Neural cell (in vitro differentiated cells): ENCODE measurements at regions not wholly inside any gene's neighbourhood (a gene's known extent, or its start where the extent isn't known, plus 50 kb on each side); places are given as distances from the start of the nearest gene placed in this dataset.

Source experiments
- H2AFZ ChIP-seq: fragments of 200-600, 300-800 bp; sonication (generic), shearing (Covaris generic); 2 replicates; pipeline ENCODE4 v1.6.0; 2014; ENCODE audit warnings: low read depth, mild to moderate bottlenecking, antibody characterized with exemption, low read length, moderate library complexity
- H3F3A ChIP-seq: fragments of 200-600 bp; shearing (Covaris generic); 2 replicates; pipeline ENCODE4 v1.6.1; 2016; ENCODE audit warnings: mild to moderate bottlenecking, moderate library complexity, mixed read lengths, antibody characterized with exemption, low read length; ENCODE audit not compliant: insufficient read depth, poor library complexity, severe bottlenecking
- H3K27ac ChIP-seq: fragments of 200-600, 300-800 bp; sonication (generic), shearing (Covaris generic); 2 replicates; pipeline ENCODE4 v1.5.1; 2014; ENCODE audit warnings: mild to moderate bottlenecking, low read length, moderate library complexity
- H3K27me3 ChIP-seq: fragments of 300-800, 200-600 bp; sonication (generic), shearing (Covaris generic); 2 replicates; pipeline ENCODE4 v1.6.0; 2014; ENCODE audit warnings: mild to moderate bottlenecking, low read depth, low read length, moderate library complexity; ENCODE audit not compliant: insufficient read depth
- H3K36me3 ChIP-seq: fragments of 300-800, 200-600 bp; sonication (generic), shearing (Covaris generic); 2 replicates; pipeline ENCODE4 v1.5.1; 2014; ENCODE audit warnings: mild to moderate bottlenecking, antibody characterized with exemption, low read length, moderate library complexity; ENCODE audit not compliant: insufficient read depth
- H3K4me2 ChIP-seq: fragments of 300-800, 200-600 bp; sonication (generic), shearing (Covaris generic); 2 replicates; pipeline ENCODE4 v1.6.0; 2014; ENCODE audit warnings: mild to moderate bottlenecking, low read length
- H3K4me3 ChIP-seq: fragments of 300-800, 200-600 bp; sonication (generic), shearing (Covaris generic); 2 replicates; pipeline ENCODE4 v1.5.1; 2014; ENCODE audit warnings: mild to moderate bottlenecking, low read length, moderate library complexity
- H3K79me2 ChIP-seq: fragments of 200-600 bp; shearing (Covaris generic); replicated peaks from 2 replicates; pipeline ENCODE4 v1.6.0; 2014; ENCODE audit warnings: mild to moderate bottlenecking, low read length, moderate library complexity; ENCODE audit not compliant: insufficient read depth
- H3K9ac ChIP-seq: fragments of 300-800, 200-600 bp; sonication (generic), shearing (Covaris generic); 2 replicates; pipeline ENCODE4 v1.6.1; 2016; ENCODE audit warnings: mild to moderate bottlenecking, low read length, mixed read lengths
- H3K9me2 ChIP-seq: fragments of 200-600 bp; shearing (Covaris generic); 2 replicates; pipeline ENCODE4 v1.6.1; 2016; ENCODE audit warnings: mild to moderate bottlenecking, low read length, mixed read lengths; ENCODE audit not compliant: insufficient read depth
- H3K9me3 ChIP-seq: fragments of 200-600, 300-800 bp; sonication (generic), shearing (Covaris generic); 2 replicates; pipeline ENCODE4 v1.6.1; 2016; ENCODE audit warnings: mild to moderate bottlenecking, mixed run types, low read length, moderate library complexity, mixed read lengths
- H4K20me1 ChIP-seq: fragments of 200-600 bp; shearing (Covaris generic); 2 replicates; pipeline ENCODE4 v1.6.1; 2016; ENCODE audit warnings: mild to moderate bottlenecking, mixed run types; ENCODE audit not compliant: insufficient read depth
- EP300 ChIP-seq: fragments of 450-650 bp; conservative IDR thresholded peaks from 2 replicates; pipeline ENCODE4 v1.6.1; 2014; ENCODE audit warnings: antibody characterized with exemption, mild to moderate bottlenecking, moderate library complexity; ENCODE audit not compliant: poor library complexity, severe bottlenecking
- EZH2 ChIP-seq: fragments of 200-600, 300-800 bp; shearing (Covaris generic), sonication (generic); IDR thresholded peaks from 2 replicates; pipeline ENCODE4 v1.6.1; 2014; ENCODE audit warnings: antibody characterized with exemption, low read length, borderline replicate concordance, mild to moderate bottlenecking; ENCODE audit not compliant: insufficient read depth, poor library complexity, severe bottlenecking
- MXI1 ChIP-seq: fragments of 450-650 bp; conservative IDR thresholded peaks from 2 replicates; pipeline ENCODE4 v1.6.1; 2014; ENCODE audit warnings: antibody characterized with exemption, mild to moderate bottlenecking; ENCODE audit not compliant: poor library complexity, severe bottlenecking
- POLR2AphosphoS5 ChIP-seq: IDR thresholded peaks from 2 replicates; pipeline ENCODE4 v1.6.1; 2012
- RAD21 ChIP-seq: fragments of 450-650 bp; conservative IDR thresholded peaks from 2 replicates; pipeline ENCODE4 v1.6.1; 2014; ENCODE audit warnings: antibody characterized with exemption, mild to moderate bottlenecking, moderate library complexity
- SMC3 ChIP-seq: fragments of 450-650 bp; conservative IDR thresholded peaks from 2 replicates; pipeline ENCODE4 v1.6.1; 2014; ENCODE audit warnings: antibody characterized with exemption, mild to moderate bottlenecking, moderate library complexity; ENCODE audit not compliant: poor library complexity
- TAF1 ChIP-seq: IDR thresholded peaks from 2 replicates; pipeline ENCODE4 v1.6.1; 2012; ENCODE audit warnings: low read depth
- TF ChIP-seq, protein P1 (sequence below): fragments of 450-650 bp; IDR thresholded peaks from 2 replicates; pipeline ENCODE4 v1.5.1; 2014; ENCODE audit warnings: antibody characterized with exemption, mild to moderate bottlenecking, moderate library complexity; ENCODE audit not compliant: poor library complexity, severe bottlenecking
- TF ChIP-seq, protein P2 (sequence below): IDR thresholded peaks from 2 replicates; pipeline ENCODE4 v1.6.1; 2012; ENCODE audit warnings: borderline replicate concordance

DNA sequence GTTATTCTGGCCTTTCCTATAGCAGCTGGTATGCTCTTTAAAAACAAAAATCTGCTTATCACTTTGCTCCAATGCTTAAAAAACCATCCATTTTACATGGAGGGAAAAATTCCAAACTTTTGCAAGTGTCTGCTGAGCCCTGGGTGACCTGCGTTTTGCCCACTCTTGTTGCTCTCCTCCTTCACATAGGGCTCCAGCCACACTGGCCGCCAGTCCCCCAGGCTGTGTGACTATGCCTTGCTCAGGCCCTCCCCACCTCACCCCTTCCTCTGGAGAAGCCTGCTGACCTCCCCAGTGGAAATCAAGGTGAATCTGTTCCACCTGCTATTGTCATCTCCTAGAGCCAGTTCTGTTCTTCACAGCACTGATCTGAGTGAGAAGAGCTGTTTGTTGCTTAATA lies 126.9 kb downstream of the SLC25A47 start:
- Histone ChIP-seq H3K27me3 (no peaks in the 10 kb centered on the region), H3K9me3 (no peaks in the 10 kb centered on the region), H2AFZ (no peak overlapping the region), H3K4me2 (no peak overlapping the region), H3K36me3 (no peaks in the 10 kb centered on the region), H3K79me2 (no peaks in the 10 kb centered on the region), H3K4me3 (no peak overlapping the region), H4K20me1 (no peaks in the 10 kb centered on the region), H3K9me2 (no peaks in the 10 kb centered on the region), H3K9ac (no peak overlapping the region), H3K27ac (no peak overlapping the region), H3F3A (no peaks in the 10 kb centered on the region)
- TF ChIP-seq, protein P1, sequence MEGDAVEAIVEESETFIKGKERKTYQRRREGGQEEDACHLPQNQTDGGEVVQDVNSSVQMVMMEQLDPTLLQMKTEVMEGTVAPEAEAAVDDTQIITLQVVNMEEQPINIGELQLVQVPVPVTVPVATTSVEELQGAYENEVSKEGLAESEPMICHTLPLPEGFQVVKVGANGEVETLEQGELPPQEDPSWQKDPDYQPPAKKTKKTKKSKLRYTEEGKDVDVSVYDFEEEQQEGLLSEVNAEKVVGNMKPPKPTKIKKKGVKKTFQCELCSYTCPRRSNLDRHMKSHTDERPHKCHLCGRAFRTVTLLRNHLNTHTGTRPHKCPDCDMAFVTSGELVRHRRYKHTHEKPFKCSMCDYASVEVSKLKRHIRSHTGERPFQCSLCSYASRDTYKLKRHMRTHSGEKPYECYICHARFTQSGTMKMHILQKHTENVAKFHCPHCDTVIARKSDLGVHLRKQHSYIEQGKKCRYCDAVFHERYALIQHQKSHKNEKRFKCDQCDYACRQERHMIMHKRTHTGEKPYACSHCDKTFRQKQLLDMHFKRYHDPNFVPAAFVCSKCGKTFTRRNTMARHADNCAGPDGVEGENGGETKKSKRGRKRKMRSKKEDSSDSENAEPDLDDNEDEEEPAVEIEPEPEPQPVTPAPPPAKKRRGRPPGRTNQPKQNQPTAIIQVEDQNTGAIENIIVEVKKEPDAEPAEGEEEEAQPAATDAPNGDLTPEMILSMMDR: no peak
- TF ChIP-seq POLR2AphosphoS5 (no peak), TAF1 (no peak), RAD21 (no peak), EZH2 (no peak), EP300 (no peak), SMC3 (no peak), MXI1 (no peak)
- TF ChIP-seq, protein P2, sequence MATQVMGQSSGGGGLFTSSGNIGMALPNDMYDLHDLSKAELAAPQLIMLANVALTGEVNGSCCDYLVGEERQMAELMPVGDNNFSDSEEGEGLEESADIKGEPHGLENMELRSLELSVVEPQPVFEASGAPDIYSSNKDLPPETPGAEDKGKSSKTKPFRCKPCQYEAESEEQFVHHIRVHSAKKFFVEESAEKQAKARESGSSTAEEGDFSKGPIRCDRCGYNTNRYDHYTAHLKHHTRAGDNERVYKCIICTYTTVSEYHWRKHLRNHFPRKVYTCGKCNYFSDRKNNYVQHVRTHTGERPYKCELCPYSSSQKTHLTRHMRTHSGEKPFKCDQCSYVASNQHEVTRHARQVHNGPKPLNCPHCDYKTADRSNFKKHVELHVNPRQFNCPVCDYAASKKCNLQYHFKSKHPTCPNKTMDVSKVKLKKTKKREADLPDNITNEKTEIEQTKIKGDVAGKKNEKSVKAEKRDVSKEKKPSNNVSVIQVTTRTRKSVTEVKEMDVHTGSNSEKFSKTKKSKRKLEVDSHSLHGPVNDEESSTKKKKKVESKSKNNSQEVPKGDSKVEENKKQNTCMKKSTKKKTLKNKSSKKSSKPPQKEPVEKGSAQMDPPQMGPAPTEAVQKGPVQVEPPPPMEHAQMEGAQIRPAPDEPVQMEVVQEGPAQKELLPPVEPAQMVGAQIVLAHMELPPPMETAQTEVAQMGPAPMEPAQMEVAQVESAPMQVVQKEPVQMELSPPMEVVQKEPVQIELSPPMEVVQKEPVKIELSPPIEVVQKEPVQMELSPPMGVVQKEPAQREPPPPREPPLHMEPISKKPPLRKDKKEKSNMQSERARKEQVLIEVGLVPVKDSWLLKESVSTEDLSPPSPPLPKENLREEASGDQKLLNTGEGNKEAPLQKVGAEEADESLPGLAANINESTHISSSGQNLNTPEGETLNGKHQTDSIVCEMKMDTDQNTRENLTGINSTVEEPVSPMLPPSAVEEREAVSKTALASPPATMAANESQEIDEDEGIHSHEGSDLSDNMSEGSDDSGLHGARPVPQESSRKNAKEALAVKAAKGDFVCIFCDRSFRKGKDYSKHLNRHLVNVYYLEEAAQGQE: no peak

DNA sequence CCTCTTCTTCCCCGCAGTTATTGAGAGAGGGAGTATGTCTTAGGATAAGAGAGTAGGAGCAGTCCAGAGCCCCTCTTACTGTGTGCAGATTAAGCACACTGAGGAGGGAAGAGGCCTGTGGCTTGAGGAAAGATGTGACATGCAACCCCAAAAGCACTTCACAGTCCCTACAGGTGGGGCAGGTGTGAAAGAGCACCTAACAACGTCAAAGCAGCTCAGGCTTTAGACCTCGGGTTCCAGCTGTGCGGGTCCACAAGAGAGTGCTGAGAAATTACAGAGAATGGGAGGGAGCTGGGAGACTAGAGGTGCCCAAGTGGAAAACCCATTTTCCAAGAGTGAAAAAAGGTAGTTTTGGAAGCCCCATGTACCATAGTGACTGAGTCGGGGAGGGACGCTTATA lies 127.6 kb downstream of the SLC25A47 start:
- H3K27ac ChIP-seq: no peak overlapping the region
- no peaks in the 10 kb centered on the region for H3K9me2 ChIP-seq
- H2AFZ ChIP-seq: no peak overlapping the region
- no peak overlapping the region for H3K9ac ChIP-seq
- H3K27me3 ChIP-seq: no peaks in the 10 kb centered on the region
- H3K9me3 ChIP-seq: no peaks in the 10 kb centered on the region
- H3K4me2 ChIP-seq: no peak overlapping the region
- no peak overlapping the region for H3K4me3 ChIP-seq
- no peaks in the 10 kb centered on the region for H3K36me3 ChIP-seq
- no peaks in the 10 kb centered on the region for H4K20me1 ChIP-seq
- H3K79me2 ChIP-seq: no peaks in the 10 kb centered on the region
- H3F3A ChIP-seq: no peaks in the 10 kb centered on the region
- TF ChIP-seq, protein P1: no peak
- TF ChIP-seq MXI1 (no peak), EP300 (no peak), SMC3 (no peak), RAD21 (no peak)
